H1 (cell line): ENCODE measurements at regions not wholly inside any gene's neighbourhood (a gene's known extent, or its start where the extent isn't known, plus 50 kb on each side); places are given as distances from the start of the nearest gene placed in this dataset.

Source experiments
- BCL11A ChIP-seq, 2 experiments: IDR thresholded peaks; one replicate each; pipeline ENCODE4 v1.6.1; 2011; ENCODE audit warnings: low read depth in 2 of 2, low read length in 2 of 2, mild to moderate bottlenecking in 2 of 2
- KDM5A ChIP-seq: fragments of 200-600 bp; IDR thresholded peaks from 2 replicates; pipeline ENCODE4 v1.7.1; 2012; ENCODE audit warnings: mild to moderate bottlenecking, low read length, inconsistent platforms, mixed read lengths
- NANOG ChIP-seq: IDR thresholded peaks from 2 replicates; pipeline ENCODE4 v1.6.1; 2011; ENCODE audit warnings: low read length, low read depth, mild to moderate bottlenecking, inconsistent platforms; ENCODE audit not compliant: insufficient read depth, poor library complexity, severe bottlenecking
- RXRA ChIP-seq: IDR thresholded peaks from 2 replicates; pipeline ENCODE4 v1.6.1; 2011; ENCODE audit warnings: low read depth, mild to moderate bottlenecking, low read length, moderate library complexity; ENCODE audit not compliant: insufficient read depth
- SUZ12 ChIP-seq: fragments of 200-600 bp; sonication (generic); IDR thresholded peaks from 2 replicates; pipeline ENCODE4 v1.6.1; 2012; ENCODE audit warnings: mild to moderate bottlenecking, inconsistent platforms, low read length, moderate library complexity, mixed read lengths
- USF2 ChIP-seq: IDR thresholded peaks from 2 replicates; pipeline ENCODE4 v1.6.1; 2011; ENCODE audit warnings: low read length, improper control_type of control experiment

GRCh38 chr6:101257163-101257562, 136.3 kb upstream of the GRIK2 start (continued):
- TF ChIP-seq BCL11A (IDR thresholded peaks at IDR 0.05; ENCODE audit: low read depth in 2 of 2, low read length in 2 of 2) (no peak), USF2 (no peak), NANOG (no peak), KDM5A (no peak), SUZ12 (no peak), RXRA (no peak)
